SIG-M5 treated with dmso at 0.1 percent for 504 hours (cell line): ENCODE measurements at regions not wholly inside any gene's neighbourhood (a gene's known extent, or its start where the extent isn't known, plus 50 kb on each side); places are given as distances from the start of the nearest gene placed in this dataset.
A peak's percentile ranks its signal among the peaks of the same experiment; 100 is the strongest.

Experiments
- DNase-seq: peaks from one replicate; lab custom pipeline; 2025; ENCODE audit not compliant: unreplicated experiment; lab: John Stamatoyannopoulos, UW

- no peak for DNase-seq
Observed at GRCh38 chr10:27451054-27451453, 53.0 kb upstream of the RAB18 start.

- DNase-seq: no peak
Observed at GRCh38 chr10:27450225-27450624, 53.9 kb upstream of the RAB18 start.

GRCh38 chr10:27449571-27449970, 54.5 kb upstream of the RAB18 start:
- no peak for DNase-seq

- peak; percentile 53 for DNase-seq
Observed at GRCh38 chr10:27448921-27449320, 55.2 kb upstream of the RAB18 start.

- peak; percentile 48 for DNase-seq
Observed at GRCh38 chr10:27447540-27447939, 56.6 kb upstream of the RAB18 start.

- DNase-seq: peak; percentile 44
Observed at GRCh38 chr10:27446091-27446918, 57.8 kb upstream of the RAB18 start.

GRCh38 chr10:27445070-27445469, 59.0 kb upstream of the RAB18 start:
- DNase-seq: no peak

GRCh38 chr10:27440478-27440877, 63.6 kb upstream of the RAB18 start:
- DNase-seq: no peak

- DNase-seq: no peak
Observed at GRCh38 chr10:27440021-27440420, 64.1 kb upstream of the RAB18 start.

- DNase-seq: no peak
Observed at GRCh38 chr10:27439101-27439500, 65.0 kb upstream of the RAB18 start.

GRCh38 chr10:27437775-27438174, 66.3 kb upstream of the RAB18 start:
- DNase-seq: no peak

GRCh38 chr10:27436710-27437109, 67.4 kb upstream of the RAB18 start:
- no peak for DNase-seq

GRCh38 chr10:27433976-27434375, 70.1 kb upstream of the RAB18 start:
- DNase-seq: no peak

GRCh38 chr10:27426948-27427467, 77.1 kb upstream of the RAB18 start:
- no peak for DNase-seq

- no peak for DNase-seq
Observed at GRCh38 chr10:27413831-27414348, 90.2 kb upstream of the RAB18 start.

- no peak for DNase-seq
Observed at GRCh38 chr10:27413387-27413786, 90.7 kb upstream of the RAB18 start.

GRCh38 chr10:27410153-27410552, 94.0 kb upstream of the RAB18 start:
- DNase-seq: no peak

GRCh38 chr10:27407271-27407670, 96.8 kb upstream of the RAB18 start:
- no peak for DNase-seq

- peak; percentile 13 for DNase-seq
Observed at GRCh38 chr10:27399871-27400270, 104.2 kb upstream of the RAB18 start.

- no peak for DNase-seq
Observed at GRCh38 chr10:27393961-27394360, 110.1 kb upstream of the RAB18 start.

GRCh38 chr10:27392606-27393005, 111.5 kb upstream of the RAB18 start:
- no peak for DNase-seq

GRCh38 chr10:27391916-27392315, 112.2 kb upstream of the RAB18 start:
- DNase-seq: no peak

- DNase-seq: no peak
Observed at GRCh38 chr10:27391325-27391724, 112.8 kb upstream of the RAB18 start.
